HEK293T (cell line): ENCODE measurements at regions not wholly inside any gene's neighbourhood (a gene's known extent, or its start where the extent isn't known, plus 50 kb on each side); places are given as distances from the start of the nearest gene placed in this dataset.

ENCODE experiments used
- FOXM1 ChIP-seq: fragments of 450-650 bp; IDR thresholded peaks from 2 replicates; pipeline ENCODE4 v1.6.1; 2017; ENCODE audit warnings: mild to moderate bottlenecking, borderline replicate concordance
- LEF1 ChIP-seq: fragments of 450-650 bp; IDR thresholded peaks from 2 replicates; pipeline ENCODE4 v1.6.1; 2017; ENCODE audit warnings: mild to moderate bottlenecking, borderline replicate concordance
- SP1 ChIP-seq: fragments of 450-650 bp; IDR thresholded peaks from 2 replicates; pipeline ENCODE4 v1.6.1; 2017
- TF ChIP-seq, protein P1 (sequence below): fragments of 450-650 bp; IDR thresholded peaks from 2 replicates; pipeline ENCODE4 v1.6.1; 2016

GRCh38 chr10:128962182-128962581, 504.9 kb upstream of the MGMT start:
- TF ChIP-seq SP1 (no peak), FOXM1 (no peak), LEF1 (no peak)
- TF ChIP-seq, protein P1, sequence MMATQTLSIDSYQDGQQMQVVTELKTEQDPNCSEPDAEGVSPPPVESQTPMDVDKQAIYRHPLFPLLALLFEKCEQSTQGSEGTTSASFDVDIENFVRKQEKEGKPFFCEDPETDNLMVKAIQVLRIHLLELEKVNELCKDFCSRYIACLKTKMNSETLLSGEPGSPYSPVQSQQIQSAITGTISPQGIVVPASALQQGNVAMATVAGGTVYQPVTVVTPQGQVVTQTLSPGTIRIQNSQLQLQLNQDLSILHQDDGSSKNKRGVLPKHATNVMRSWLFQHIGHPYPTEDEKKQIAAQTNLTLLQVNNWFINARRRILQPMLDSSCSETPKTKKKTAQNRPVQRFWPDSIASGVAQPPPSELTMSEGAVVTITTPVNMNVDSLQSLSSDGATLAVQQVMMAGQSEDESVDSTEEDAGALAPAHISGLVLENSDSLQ, result no peak
